Gastrocnemius medialis (tissue), 4 donors: ENCODE measurements at regions not wholly inside any gene's neighbourhood (a gene's known extent, or its start where the extent isn't known, plus 50 kb on each side); places are given as distances from the start of the nearest gene placed in this dataset.

Experiments used
- ATAC-seq, 2 donors: fragments of 150-250 bp; one replicate each; pipeline ENCODE4 v1.9.1; 2016
- DNase-seq, 2 donors: peaks; one replicate each; pipeline ENCODE4 v3.0.0-alpha.2; 2019
- H3K27ac ChIP-seq, 4 donors: fragments of 200-600 bp; sonication (generic); 1 replicate in 1 of 4; 2 replicates in 3 of 4; pipeline ENCODE4 v1.5.1; 2016 to 2018; ENCODE audit warnings: mild to moderate bottlenecking in 2 of 4, moderate library complexity in 1 of 4
- H3K27me3 ChIP-seq, 3 donors: fragments of 200-600 bp; sonication (generic) in 2 of 3; 1 replicate in 1 of 3; 2 replicates in 2 of 3; pipeline versions ENCODE4 v1.5.1 to v1.6.0; 2016 to 2019; ENCODE audit warnings: mild to moderate bottlenecking in 1 of 3, moderate library complexity in 1 of 3
- H3K36me3 ChIP-seq, 2 donors: fragments of 200-600 bp; sonication (generic) in 1 of 2; one replicate each; pipeline ENCODE4 v1.5.1; 2017 to 2018
- H3K4me1 ChIP-seq, 2 donors: fragments of 200-600 bp; sonication (generic) in 1 of 2; one replicate each; pipeline ENCODE4 v1.5.1; 2016 to 2017; ENCODE audit warnings: mild to moderate bottlenecking in 2 of 2
- H3K4me3 ChIP-seq, 4 donors: fragments of 200-600 bp; sonication (generic) in 3 of 4; 1 replicate in 1 of 4; 2 replicates in 3 of 4; pipeline ENCODE4 v1.5.1; 2016 to 2019; ENCODE audit warnings: mild to moderate bottlenecking in 2 of 4
- H3K9me3 ChIP-seq, 3 donors: fragments of 200-600 bp; sonication (generic) in 2 of 3; 1 replicate in 1 of 3; 2 replicates in 2 of 3; pipeline ENCODE4 v1.5.1; 2016 to 2019
- CTCF ChIP-seq, 5 experiments: fragments of 450-650 bp in 3 of 5; fragments of 200-600 bp in 2 of 5; sonication (generic) in 2 of 5; IDR thresholded peaks in 4 of 5; conservative IDR thresholded peaks in 1 of 5; 1 replicate in 4 of 5; 2 replicates in 1 of 5; pipeline ENCODE4 v1.5.1; 2016 to 2019; ENCODE audit warnings: antibody characterized with exemption in 5 of 5, mild to moderate bottlenecking in 3 of 5, moderate library complexity in 3 of 5
- POLR2A ChIP-seq, 2 donors: fragments of 450-650 bp; IDR thresholded peaks; one replicate each; pipeline ENCODE4 v1.6.1; 2017; ENCODE audit warnings: antibody characterized with exemption in 2 of 2, mild to moderate bottlenecking in 2 of 2, moderate library complexity in 2 of 2
- in situ Hi-C, 4 donors: fragments of 200-750 bp; cut with MboI; loops; one replicate each; pipeline versions ENCODE4 v1.15.0 to v1.8.0; 2017; ENCODE audit warnings: low sequenced_read_pairs in 4 of 4
- intact Hi-C: fragments of 100-400 bp; cut with DNase I; formaldehyde crosslinking; loops from one replicate; pipeline ENCODE4 v1.15.1; 2023; ENCODE audit warnings: low total_unique reads

- H3K4me3 ChIP-seq, result no peak overlapping the region
- in situ Hi-C loops (no loop called here), intact Hi-C loops (no loop called here)
- DNase-seq (no peak), ATAC-seq (no peak)
- no peak overlapping the region for H3K27ac ChIP-seq
- H3K4me1 ChIP-seq, result no peaks in the 10 kb centered on the region
- no peaks in the 10 kb centered on the region for H3K36me3 ChIP-seq
- H3K27me3 ChIP-seq, result no peaks in the 10 kb centered on the region
- no peak for TF ChIP-seq CTCF (IDR thresholded peaks at IDR 0.05 in 4 of 5, conservative IDR thresholded peaks at IDR 0.05 in 1 of 5)
- no peak for TF ChIP-seq POLR2A (IDR thresholded peaks at IDR 0.05)
- H3K9me3 ChIP-seq, result no peaks in the 10 kb centered on the region
These were observed 83.3 kb upstream of the ANO3 start for GRCh38 chr11:26248661-26249060.

GRCh38 chr11:26254378-26254777 lies 77.6 kb upstream of the ANO3 start:
- Histone ChIP-seq H3K4me1 (no peaks in the 10 kb centered on the region), H3K9me3 (no peaks in the 10 kb centered on the region), H3K36me3 (no peaks in the 10 kb centered on the region), H3K27ac (no peak overlapping the region), H3K27me3 (no peaks in the 10 kb centered on the region), H3K4me3 (no peak overlapping the region)
- ATAC-seq (no peak), DNase-seq (no peak)
- intact Hi-C loops, result no loop called here
- TF ChIP-seq POLR2A (IDR thresholded peaks at IDR 0.05), result no peak
- no peak for TF ChIP-seq CTCF (IDR thresholded peaks at IDR 0.05 in 4 of 5, conservative IDR thresholded peaks at IDR 0.05 in 1 of 5)
- in situ Hi-C loops, result loop anchor here in 3 of 4 donors (25.0 kb wide), 2 partner anchors 108 to 267 kb away; no protein-coding TSS in a partner anchor

- H3K4me1 ChIP-seq, result no peaks in the 10 kb centered on the region
- no peak for DNase-seq
- H3K9me3 ChIP-seq, result no peaks in the 10 kb centered on the region
- in situ Hi-C loops, result loop anchor here in 3 of 4 donors (25.0 kb wide), 2 partner anchors 99 to 276 kb away; no protein-coding TSS in a partner anchor
- no peaks in the 10 kb centered on the region for H3K36me3 ChIP-seq
- no peak for TF ChIP-seq POLR2A (IDR thresholded peaks at IDR 0.05)
- TF ChIP-seq CTCF (IDR thresholded peaks at IDR 0.05 in 4 of 5, conservative IDR thresholded peaks at IDR 0.05 in 1 of 5), result no peak
- H3K4me3 ChIP-seq, result no peak overlapping the region
- no peak overlapping the region for H3K27ac ChIP-seq
- intact Hi-C loops, result no loop called here
- ATAC-seq, result no peak
- no peaks in the 10 kb centered on the region for H3K27me3 ChIP-seq
These were observed 68.2 kb upstream of the ANO3 start for GRCh38 chr11:26263769-26264168.

- intact Hi-C loops (no loop called here), in situ Hi-C loops (loop anchor here in 3 of 4 donors (25.0 kb wide), 2 partner anchors 98 to 277 kb away; no protein-coding TSS in a partner anchor)
- no peaks in the 10 kb centered on the region for H3K36me3 ChIP-seq
- no peak overlapping the region for H3K27ac ChIP-seq
- DNase-seq (no peak), ATAC-seq (no peak)
- H3K27me3 ChIP-seq, result no peaks in the 10 kb centered on the region
- TF ChIP-seq POLR2A (IDR thresholded peaks at IDR 0.05) (no peak), CTCF (IDR thresholded peaks at IDR 0.05 in 4 of 5, conservative IDR thresholded peaks at IDR 0.05 in 1 of 5) (no peak)
- no peaks in the 10 kb centered on the region for H3K9me3 ChIP-seq
- no peak overlapping the region for H3K4me3 ChIP-seq
- H3K4me1 ChIP-seq, result no peaks in the 10 kb centered on the region
These were observed 67.7 kb upstream of the ANO3 start for GRCh38 chr11:26264266-26264665.
